HEK293T (cell line): ENCODE measurements at regions not wholly inside any gene's neighbourhood (a gene's known extent, or its start where the extent isn't known, plus 50 kb on each side); places are given as distances from the start of the nearest gene placed in this dataset.

ENCODE experiments used
- ARNT ChIP-seq: fragments of 450-650 bp; IDR thresholded peaks from 2 replicates; pipeline ENCODE4 v1.6.1; 2017; ENCODE audit warnings: mild to moderate bottlenecking
- PKNOX1 ChIP-seq: fragments of 450-650 bp; IDR thresholded peaks from 2 replicates; pipeline ENCODE4 v1.6.1; 2016

- no peak for TF ChIP-seq PKNOX1
- no peak for TF ChIP-seq ARNT
Measured at GRCh38 chr12:91506452-91506851, 323.8 kb upstream of the DCN start.
